ENCODE measurements at regions not wholly inside any gene's neighbourhood (a gene's known extent, or its start where the extent isn't known, plus 50 kb on each side); places are given as distances from the start of the nearest gene placed in this dataset.
"Not testable (repeated sequence)": the region's sequence is repeated elsewhere in the genome, so short reads cannot be mapped to it uniquely, and the experiment has no call there.

DNA sequence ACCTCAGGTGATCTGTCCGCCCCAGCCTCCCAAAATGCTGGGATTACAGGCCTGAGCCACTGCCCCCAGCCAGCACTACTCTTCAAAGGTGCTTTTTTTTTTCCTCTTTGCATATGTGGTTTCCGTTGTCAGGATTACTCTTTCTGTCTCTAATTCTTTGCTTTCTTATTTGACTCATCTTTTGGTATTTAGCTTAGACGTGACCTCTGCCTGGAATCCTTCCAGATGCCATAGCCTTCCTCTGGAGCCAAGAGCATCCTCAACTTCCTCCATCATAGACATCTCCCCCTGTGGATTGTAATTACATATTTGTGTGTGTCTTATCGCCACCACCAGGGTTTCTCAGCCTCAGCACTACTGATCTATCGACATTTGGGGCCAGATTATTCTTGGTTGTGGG lies 84.4 kb upstream of the XYLT1 start:
- DNase-seq (ENCODE audit: low spot score), result no peak

DNA sequence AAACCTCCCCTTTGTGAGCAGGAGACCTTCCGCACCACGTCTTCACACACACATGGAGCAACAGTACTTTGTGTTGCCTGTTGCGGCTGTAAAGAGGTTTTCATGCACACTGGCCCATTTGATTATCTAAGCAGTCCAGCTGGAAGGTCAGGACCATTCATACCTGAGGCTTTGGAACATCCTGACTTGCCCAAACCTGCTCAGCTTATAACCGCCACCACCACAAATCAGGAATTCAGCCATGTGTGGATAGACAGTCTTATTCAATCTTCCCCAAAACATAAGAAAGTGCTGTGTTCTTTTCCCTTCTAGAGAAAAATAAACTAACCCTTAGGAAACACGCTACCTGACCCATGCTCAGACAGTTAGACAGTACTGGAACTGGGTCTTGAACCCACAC lies 81.6 kb upstream of the XYLT1 start:
- DNase-seq (ENCODE audit: low spot score), result no peak

DNA sequence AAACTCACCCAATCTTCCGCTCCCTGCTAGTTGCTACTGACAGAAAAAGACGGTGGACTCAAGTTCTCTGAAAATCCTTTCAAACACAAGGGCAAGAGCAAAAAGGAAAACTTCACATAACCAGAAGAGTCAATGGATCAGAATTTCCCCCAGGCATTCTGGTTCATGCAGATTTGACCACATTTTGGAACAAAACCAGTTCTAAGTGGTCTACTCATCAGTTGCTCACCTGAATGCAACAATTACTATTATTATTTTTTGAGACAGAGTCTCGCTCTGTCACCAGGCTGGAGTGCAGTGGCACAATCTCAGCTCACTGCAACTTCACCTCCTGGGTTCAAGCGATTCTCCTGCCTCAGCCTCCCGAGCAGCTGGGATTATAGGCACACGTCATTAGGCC lies 80.9 kb upstream of the XYLT1 start:
- DNase-seq (ENCODE audit: low spot score), result not testable (repeated sequence)

DNA sequence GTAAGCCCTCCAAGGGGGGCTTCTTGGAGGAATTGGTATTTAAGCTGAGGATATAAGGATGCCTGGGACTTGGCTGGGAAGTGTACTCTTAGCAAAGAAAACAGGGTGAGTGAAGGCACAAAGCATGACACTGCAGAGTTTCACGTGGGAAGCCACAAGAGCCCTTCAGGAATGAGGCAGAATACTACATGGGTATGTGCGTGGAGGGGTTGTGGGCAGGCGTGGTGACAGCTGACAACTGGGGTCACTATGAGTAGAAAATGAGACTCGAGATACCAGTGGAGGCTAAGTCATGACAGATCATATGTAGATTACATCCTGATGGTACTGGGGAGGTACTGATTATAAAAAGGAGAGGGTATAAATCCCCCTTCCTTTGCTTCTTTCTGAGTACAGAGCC lies 78.1 kb upstream of the XYLT1 start:
- DNase-seq (ENCODE audit: low spot score), result no peak

DNA sequence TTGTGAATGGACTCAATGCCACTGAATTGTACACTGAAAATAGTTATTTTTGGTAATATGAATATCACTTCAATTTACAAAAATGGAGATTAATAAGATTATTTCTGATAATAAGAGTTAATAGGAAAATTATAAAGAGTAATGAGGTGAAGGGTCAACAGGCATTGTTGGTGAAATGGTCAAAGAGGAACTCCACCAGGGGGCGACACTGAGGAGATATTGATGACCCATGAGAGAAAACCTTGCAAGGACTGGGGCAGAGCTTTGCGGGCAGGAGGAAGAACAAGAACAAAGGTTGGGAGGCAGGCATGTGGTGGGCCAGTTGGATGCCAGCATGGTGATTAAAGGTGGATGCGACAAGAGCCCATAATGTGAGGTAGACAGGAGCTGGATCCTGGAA lies 74.0 kb upstream of the XYLT1 start:
- peak; percentile 8 for DNase-seq (ENCODE audit: low spot score)

DNA sequence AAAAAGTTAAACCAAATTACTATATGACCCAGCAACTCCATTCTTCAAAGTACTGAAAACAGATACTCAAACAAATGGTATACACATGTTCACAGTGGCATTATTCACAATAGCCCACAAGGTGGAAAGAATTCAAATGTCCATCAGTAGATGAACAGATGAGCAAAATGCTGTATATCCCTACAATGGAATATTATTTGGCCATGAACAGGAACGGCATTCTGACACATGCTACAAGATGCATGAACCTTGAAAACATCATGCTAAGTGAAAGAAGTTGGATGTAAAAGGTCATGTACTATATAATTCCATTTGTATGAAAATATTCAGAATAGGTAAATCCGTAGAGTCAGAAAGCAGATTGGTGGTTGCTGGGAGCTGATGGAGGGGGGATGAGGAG lies 73.5 kb upstream of the XYLT1 start:
- no peak for DNase-seq (ENCODE audit: low spot score)

DNA sequence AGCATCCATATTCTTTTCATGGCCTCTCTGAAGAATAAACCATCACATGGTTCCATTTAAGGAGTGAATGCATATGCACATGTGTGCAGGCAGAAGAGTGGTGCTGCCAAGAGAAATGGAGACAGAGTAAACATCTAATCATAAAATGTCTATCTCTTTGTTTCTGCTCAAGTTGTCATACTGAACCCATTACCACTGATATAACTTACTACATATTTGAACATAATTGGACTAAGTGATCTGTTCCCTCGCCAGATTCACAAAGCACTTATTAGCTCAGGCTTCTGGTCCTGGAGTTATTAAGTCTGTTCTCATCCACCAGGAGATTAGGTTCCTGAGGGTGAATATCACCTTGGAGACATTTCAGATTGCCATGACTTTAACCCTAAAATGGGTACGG lies 72.3 kb upstream of the XYLT1 start:
- DNase-seq (ENCODE audit: low spot score), result no peak

DNA sequence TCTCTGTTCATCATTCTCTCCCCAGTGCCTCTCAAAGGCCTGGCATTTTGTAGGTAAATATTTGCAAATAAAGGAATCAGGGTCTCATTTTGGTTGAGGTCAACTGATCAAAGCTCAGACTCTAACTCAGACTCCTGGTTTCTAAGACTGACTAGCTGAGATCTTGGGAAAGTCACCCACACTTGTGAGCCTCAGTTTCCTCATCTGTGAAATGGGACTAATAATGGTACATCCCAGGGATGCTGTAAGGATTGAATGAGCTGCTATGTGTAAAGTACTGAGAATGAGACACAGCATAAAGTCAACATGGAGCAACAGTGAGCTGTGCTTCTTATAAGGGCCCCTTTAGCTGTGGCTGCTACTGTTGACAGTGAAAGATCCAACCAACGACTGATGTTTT lies 70.6 kb upstream of the XYLT1 start:
- DNase-seq (ENCODE audit: low spot score), result no peak

DNA sequence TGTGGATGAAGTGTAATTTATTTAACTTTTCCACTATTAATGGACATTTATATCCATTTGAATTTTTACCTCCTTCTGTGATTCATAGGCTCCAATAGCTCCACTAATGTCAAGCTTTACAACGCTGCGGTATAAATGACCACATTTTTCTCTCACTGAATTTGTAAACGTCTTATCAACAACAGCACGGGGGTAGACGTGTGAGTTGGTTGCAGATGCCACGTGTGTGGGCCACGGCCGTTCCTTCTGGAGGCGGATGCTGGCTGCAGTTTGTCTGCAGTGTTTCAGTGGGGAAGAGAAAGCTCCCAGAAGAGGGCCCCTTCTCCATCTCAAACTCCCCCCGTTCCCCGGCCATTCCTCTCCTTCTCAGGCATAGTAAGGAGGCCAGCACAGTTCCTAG lies 68.2 kb upstream of the XYLT1 start:
- no peak for DNase-seq (ENCODE audit: low spot score)

DNA sequence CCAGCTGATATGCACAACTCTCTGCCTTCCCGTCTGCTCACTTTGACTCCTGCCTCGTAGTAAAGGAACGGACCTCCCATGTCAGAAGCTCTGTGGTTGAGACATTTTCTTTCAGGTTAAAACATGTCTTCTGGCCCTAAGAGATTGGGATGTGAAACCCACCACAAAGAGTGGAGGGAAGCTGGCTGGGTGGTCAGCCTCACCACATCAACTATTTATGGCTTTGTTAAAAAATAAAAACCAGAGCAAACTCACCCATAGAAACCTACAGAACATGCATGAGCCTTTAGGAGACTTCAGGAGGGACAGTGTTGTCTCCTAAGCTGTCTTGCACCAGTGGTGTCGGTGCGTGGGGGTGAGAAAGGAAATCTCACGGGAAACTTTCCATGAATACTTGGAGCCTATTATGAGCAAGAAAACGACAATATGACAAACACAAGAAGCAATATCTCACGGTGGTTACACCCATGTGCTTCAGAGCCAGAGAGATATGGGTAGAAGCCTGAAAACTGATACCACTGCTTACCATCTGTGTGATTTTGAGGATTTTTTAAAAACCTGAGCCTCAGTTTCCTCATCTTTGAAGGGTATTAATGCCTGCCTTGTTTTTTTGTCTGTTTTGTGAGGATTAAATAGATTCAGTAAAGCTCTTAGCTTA lies 61.7 kb upstream of the XYLT1 start:
- DNase-seq (ENCODE audit: low spot score), result no peak

DNA sequence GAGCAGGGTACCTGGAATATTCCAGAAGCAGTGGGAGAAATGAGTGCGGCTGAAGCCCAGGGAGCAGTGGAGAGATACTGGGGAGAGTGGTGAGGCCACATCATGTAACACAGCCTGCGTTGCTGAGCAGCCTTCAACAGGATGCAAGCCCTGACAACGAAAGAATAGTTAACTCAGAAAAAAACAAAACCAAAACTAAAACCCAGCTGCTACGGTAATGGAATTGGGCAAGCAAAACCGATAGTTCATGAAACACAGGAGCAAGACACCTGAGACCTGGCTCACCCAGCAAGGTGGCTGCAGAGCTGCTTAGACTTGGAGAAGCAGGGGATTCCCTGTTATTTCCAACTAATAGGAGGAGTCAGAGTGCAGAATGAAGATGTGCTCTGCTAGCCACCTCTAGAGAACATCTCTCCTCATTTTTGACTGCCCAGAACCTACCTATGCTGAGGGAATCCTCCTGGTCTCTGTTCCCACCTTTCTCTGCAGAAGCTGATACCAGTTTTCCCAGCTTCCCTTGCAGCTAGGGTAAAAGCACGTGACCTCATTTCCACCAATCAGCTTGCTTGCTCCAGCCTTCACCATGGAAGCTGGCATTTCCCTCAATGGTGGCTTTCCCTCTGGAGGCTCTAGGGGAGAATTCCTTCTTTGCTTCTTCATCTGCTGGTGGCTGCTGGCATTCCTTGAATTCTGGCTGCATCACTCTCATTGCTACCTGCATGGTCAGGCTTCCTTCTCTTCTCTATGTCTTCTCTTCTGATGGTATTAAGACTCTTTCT lies 59.4 kb upstream of the XYLT1 start:
- no peak for DNase-seq (ENCODE audit: low spot score)

DNA sequence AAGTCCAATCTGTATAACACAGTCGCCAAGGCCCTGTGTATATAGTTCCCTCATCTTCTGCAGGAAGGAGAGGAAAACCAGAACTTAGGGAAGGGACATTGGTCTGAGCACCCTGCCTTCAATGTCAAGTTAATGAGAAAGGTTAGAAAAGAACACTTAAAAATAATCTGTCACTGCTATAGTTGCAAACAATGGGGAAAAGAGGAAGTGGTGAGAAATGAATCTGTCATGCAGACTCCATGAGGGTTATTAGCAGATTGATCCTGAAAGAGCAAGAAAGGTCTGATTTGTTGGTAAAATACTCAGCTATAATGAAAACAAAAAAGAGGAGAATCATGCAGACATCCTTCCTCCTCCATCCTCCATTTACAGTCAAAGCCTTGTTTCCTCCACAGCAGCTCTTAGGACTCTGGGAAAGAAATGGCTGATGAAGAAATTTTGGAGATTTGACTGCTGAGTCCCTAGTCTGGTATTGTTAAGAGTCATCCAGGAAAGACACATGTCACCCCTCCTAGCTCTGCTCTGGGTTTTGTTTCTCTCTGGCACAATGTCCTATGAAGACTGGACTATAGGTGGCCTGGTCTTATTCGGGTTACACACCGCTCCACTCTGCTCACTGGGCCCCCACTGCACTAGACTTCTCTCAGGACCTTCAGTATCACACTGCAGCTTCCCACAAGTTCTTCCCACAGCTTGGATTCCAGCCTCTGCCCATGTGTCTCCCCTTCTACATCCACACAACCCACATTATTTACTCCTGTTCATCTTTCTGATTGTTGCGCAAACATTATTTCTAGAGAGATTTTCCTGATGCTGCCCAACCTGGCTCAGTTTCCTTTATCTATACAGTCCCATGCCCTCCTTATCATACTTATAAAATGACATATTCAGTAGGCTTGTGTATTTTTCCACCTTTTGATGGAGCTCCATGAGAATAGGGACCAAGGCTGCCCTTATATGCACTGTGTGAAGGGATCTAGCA lies 56.5 kb upstream of the XYLT1 start:
- no peak for DNase-seq (ENCODE audit: low spot score)

DNA sequence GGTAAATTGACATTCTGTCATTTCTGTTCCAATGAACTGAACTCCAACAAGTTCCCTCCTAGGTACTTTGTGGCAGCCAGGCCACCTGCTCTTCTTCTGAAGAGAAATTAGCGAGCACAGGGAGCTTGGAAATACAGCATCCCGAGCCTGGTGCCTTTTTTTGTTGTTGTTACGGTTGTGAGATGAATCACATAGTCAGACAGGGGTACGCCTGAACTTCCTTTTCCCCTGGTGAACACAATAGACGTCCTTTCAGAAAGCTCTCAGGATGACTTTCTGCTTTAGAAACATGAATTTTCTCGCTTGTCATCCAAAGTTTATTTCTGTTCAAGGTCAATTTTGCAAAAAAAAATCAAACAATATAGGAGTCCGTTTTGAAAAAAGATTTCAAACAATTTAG lies 53.9 kb upstream of the XYLT1 start:
- no peak for DNase-seq (ENCODE audit: low spot score)

DNA sequence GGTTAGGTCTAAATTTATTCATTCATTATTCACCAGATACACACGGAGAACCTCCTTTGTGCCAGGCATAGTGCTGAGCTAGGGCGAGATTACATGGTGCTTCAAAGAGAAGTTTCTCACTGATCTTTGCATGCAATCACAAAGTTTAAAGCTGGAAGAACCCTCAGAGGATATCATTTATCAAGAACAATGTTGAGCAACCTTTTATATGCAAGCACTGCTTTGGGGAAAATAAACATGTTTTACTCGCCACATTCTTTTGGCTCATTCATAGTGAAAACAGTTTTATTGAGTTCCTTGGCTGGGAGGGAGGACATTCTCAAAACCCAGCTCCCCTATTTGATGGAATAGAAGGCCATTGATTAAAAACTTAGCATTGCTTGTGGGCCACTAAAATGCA lies 49.8 kb upstream of the XYLT1 start:
- no peak for DNase-seq (ENCODE audit: low spot score)
